HG03095 (cell line): ENCODE measurements at regions not wholly inside any gene's neighbourhood (a gene's known extent, or its start where the extent isn't known, plus 50 kb on each side); places are given as distances from the start of the nearest gene placed in this dataset.

Experiments used
- ATAC-seq: cut with Tn5 transposase; IDR thresholded peaks from one replicate; pipeline ENCODE4 v1.9.1; 2021; ENCODE audit warnings: moderate library complexity; ENCODE audit not compliant: unreplicated experiment

GRCh38 chr20:52787216-52787615, 184.9 kb upstream of the TSHZ2 start:
- ATAC-seq, result no peak

GRCh38 chr20:52785679-52786078, 186.5 kb upstream of the TSHZ2 start:
- no peak for ATAC-seq

GRCh38 chr20:52783769-52784168, 188.4 kb upstream of the TSHZ2 start:
- no peak for ATAC-seq

GRCh38 chr20:52780462-52780861, 191.7 kb upstream of the TSHZ2 start:
- ATAC-seq, result no peak

- ATAC-seq, result no peak
These were observed 193.0 kb upstream of the TSHZ2 start for GRCh38 chr20:52779125-52779524.

DNA sequence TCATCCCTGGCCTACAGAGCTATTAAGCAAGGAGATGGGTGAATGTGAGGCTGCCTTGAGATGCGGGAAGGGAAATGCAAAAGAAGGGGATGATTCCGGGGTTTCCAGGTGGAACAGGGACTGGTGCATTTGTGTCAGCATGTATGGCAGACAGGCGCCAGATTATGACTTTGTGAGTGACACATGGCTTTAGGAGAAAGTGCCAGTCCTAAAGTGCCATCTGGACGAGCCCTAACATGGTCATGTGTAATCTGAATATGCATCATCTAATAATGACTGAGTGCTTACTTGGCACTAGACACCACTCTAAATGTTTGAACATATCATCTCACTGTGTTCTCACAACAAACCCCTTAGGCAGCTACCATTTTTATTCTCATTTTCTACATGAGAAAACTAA, 195.0 kb upstream of the TSHZ2 start:
- no peak for ATAC-seq

GRCh38 chr20:52775786-52776185, 196.4 kb upstream of the TSHZ2 start:
- ATAC-seq, result no peak

- ATAC-seq, result no peak
These were observed 203.5 kb upstream of the TSHZ2 start for GRCh38 chr20:52768694-52769093.

DNA sequence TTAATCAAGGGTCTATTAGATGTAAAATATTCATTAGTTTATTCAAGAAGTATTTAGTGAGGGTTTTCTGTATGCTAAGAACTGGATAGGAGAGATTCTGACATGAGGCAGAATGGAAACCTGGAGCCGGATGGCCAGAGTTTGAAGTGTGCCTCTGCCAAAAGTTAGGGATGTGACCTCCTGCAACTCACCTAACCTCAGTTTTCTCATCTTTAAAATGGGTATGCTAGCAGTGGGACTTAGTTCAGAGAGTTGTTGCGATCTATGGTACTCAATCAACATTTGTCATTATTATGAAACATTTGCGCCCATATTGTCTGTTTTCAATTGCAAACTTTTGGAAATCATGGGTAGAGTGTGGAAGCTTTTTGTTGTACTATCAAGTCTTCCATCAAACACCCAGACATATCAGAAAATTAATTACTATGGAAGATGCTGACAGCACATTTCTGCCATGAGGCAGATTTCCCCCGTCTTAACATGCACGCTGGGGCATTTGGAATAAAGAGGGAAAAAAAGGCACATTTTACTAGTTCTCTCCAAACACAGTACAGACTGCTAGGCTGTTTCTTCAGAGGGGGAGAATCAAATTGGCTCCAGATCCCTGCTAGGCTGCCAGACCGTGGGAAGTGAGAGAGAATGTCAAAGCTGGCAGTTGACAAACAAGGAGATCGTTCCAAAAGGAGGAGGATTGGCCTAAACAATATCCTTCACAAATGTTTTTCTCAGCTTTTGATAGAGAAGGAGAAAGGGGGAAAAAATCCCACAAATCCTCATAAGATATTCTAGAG, 205.3 kb upstream of the TSHZ2 start:
- ATAC-seq, result no peak

DNA sequence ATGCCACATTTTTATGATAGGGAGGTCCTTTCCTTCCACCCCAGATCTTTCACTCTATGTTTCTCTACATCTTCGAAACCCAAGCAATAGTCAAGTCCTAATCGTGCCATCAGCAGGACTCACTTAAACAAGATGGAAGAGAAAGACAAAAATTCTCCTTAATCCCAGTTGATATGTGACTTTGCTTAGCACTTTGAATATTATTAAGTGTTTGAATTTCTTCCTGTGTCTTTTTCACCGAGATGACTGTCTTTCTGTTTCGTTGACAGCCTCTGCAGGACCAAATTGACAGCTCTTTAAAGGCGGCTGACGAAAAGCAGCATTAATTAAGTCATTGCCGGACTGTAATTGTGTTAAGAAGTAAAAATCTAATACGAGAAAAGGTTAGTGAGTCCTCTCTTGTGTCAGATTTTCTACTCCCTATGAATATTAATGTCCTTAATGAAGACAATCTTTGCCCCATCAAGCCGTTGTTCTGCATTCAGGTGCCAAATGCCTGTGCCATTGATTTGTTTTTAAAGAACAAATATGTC, 208.8 kb upstream of the TSHZ2 start:
- no peak for ATAC-seq

- no peak for ATAC-seq
These were observed 210.3 kb upstream of the TSHZ2 start for GRCh38 chr20:52761867-52762266.

DNA sequence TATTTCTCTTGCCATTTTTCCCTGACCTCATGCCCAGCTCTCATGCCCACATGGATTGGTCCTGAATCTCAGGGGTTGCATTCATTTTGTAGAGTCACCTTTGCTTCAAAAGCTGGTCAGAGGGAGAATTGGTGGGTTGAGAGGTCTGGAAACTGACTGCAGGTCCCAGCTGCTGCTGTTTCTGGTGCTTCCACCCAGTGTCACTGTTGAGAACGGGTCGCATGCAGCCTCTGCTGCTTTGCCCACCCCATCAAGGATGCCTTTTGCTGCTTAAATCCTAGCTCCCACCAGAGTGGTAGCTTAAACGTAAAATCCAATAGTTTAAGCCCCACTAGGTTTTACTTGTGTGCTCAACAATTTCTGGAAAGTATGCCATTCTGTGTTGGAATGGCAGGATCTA, 211.4 kb upstream of the TSHZ2 start:
- no peak for ATAC-seq

DNA sequence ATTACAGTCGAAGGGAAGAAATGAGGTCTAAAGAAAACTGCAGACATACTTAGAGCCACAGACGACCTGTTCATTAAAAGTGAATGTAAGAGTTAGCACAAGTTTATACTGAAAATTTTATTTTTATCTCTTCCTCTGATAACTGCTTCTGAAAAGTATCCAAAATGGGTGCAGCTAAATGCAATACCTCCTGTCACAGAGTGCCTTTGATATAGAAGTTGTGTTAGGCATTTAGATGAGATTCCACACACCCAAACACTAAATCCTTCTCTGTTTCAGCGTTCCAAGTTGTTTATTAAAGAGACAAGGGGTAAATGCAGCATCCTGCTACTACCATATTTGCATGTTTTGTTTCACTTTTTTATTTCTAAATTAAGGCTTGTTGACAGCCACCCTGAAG, 214.7 kb upstream of the TSHZ2 start:
- ATAC-seq, result no peak

DNA sequence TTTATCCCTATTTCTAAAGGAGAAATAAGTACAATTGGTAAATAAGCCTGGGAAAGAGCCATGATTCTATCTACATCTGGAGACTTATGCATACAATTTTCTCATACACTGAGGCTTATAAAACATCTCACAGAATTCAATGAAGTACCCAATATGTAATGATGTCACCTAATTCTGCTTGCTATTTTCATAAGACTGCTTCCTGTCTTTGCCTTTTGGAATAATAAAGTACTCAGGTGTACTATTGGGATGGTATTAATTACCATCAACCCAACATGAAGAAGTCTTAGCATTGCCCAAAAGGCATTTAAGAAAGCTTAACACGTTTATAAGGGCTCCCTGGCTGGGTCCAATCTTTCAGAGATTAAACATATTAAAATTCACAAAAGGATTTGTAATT, 216.4 kb upstream of the TSHZ2 start:
- no peak for ATAC-seq

DNA sequence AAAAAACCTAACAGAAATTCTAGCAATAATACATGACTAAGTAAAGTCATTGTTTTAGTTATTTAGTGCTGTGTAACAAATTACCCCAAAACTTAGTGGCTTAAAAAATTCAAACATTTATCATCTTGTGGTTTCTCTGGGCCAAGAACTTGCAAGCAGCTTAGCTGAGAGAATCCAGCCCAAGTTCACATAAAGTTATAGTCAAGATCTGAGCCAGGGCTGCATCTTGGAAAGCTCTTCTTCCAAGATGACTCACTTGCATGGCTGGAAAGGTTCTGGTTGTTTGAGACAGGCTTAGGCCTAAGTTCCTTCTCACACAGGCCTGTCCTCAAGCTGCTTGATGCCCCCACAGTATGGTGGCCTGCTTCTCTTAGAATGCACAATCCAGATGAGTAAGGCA, 217.8 kb upstream of the TSHZ2 start:
- ATAC-seq, result no peak

DNA sequence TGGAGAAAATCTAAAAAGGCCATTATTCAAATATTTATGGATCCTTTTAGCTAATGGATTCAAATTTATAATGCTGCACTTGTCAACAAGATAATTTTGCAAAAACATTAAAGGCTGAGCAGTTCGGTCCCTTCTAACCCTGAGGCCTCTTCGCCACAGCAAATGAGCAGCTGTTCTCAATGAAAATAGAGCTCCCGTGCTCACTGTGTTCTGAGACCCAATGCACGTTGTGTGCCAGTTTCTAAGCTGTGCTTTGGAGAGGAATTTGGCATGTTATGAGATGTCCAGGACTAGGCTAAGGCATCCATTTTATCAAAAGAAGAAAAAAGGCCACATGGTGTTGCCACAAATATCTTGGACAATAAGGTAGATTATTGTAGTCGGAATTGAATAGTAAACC, 220.1 kb upstream of the TSHZ2 start:
- no peak for ATAC-seq

GRCh38 chr20:52751571-52751970, 220.6 kb upstream of the TSHZ2 start:
- ATAC-seq, result no peak

GRCh38 chr20:52749938-52750337, 222.2 kb upstream of the TSHZ2 start:
- no peak for ATAC-seq

GRCh38 chr20:52748990-52749389, 223.2 kb upstream of the TSHZ2 start:
- ATAC-seq, result no peak

GRCh38 chr20:52748285-52748932, 223.7 kb upstream of the TSHZ2 start:
- ATAC-seq, result no peak

- no peak for ATAC-seq
These were observed 224.3 kb upstream of the TSHZ2 start for GRCh38 chr20:52747845-52748284.

DNA sequence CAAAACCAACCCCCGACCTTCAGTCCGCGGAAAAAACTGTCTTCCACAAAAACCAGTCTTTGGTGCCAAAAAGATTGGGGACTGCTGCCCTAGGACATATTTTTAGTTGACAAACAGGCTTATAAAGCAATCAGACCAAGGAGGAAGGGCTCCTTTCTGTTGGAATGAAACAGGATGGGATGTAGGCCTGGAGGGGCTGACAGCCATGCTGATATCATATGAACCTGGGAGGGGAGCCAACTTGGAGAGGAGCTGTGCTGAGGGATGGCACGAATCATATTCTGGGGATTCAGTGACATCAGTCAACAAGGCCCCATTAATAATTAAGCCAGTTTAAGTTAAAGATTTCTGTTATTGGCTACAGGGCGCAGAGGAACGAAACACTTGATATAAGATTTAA, 225.4 kb upstream of the TSHZ2 start:
- no peak for ATAC-seq
